Testis (tissue), 2 donors: ENCODE measurements at regions not wholly inside any gene's neighbourhood (a gene's known extent, or its start where the extent isn't known, plus 50 kb on each side); places are given as distances from the start of the nearest gene placed in this dataset.

Source experiments
- DNase-seq: peaks from one replicate; pipeline ENCODE4 v3.0.0-alpha.2; 2019
- H3K27ac ChIP-seq, 2 donors: fragments of 200-600 bp; sonication (generic); one replicate each; pipeline ENCODE4 v1.5.1; 2019
- H3K27me3 ChIP-seq: fragments of 200-600 bp; sonication (generic); one replicate; pipeline ENCODE4 v1.5.1; 2019
- H3K36me3 ChIP-seq: fragments of 200-600 bp; sonication (generic); one replicate; pipeline ENCODE4 v1.5.1; 2017; ENCODE audit warnings: low read depth; ENCODE audit errors: missing control alignments
- H3K4me1 ChIP-seq: fragments of 200-600 bp; sonication (generic); one replicate; pipeline ENCODE4 v1.5.1; 2019
- H3K4me3 ChIP-seq, 2 donors: fragments of 200-600 bp; sonication (generic); one replicate each; pipeline ENCODE4 v1.5.1; 2017 to 2019
- H3K9me3 ChIP-seq: fragments of 200-600 bp; sonication (generic); one replicate; pipeline ENCODE4 v1.5.1; 2017
- POLR2A ChIP-seq: fragments of 450-650 bp; IDR thresholded peaks from one replicate; pipeline ENCODE4 v1.6.1; 2017; ENCODE audit warnings: antibody characterized with exemption, mild to moderate bottlenecking, moderate library complexity
- WGBS, 2 donors: methylation state at CpG; one replicate each; pipeline ENCODE4 v1.1.5; 2018; 5-methylcytosine and 5-hydroxymethylcytosine counted together
- intact Hi-C: fragments of 100-400 bp; cut with DNase I; formaldehyde crosslinking; loops from one replicate; pipeline ENCODE4 v1.15.1; 2023; ENCODE audit warnings: low total_unique reads
- TF ChIP-seq, protein P1 (sequence below), 3 experiments: fragments of 450-650 bp in 2 of 3; fragments of 200-600 bp in 1 of 3; sonication (generic) in 1 of 3; IDR thresholded peaks; one replicate each; pipeline ENCODE4 v1.5.1; 2016 to 2019; ENCODE audit warnings: antibody characterized with exemption in 3 of 3, mild to moderate bottlenecking in 2 of 3, moderate library complexity in 1 of 3

DNA sequence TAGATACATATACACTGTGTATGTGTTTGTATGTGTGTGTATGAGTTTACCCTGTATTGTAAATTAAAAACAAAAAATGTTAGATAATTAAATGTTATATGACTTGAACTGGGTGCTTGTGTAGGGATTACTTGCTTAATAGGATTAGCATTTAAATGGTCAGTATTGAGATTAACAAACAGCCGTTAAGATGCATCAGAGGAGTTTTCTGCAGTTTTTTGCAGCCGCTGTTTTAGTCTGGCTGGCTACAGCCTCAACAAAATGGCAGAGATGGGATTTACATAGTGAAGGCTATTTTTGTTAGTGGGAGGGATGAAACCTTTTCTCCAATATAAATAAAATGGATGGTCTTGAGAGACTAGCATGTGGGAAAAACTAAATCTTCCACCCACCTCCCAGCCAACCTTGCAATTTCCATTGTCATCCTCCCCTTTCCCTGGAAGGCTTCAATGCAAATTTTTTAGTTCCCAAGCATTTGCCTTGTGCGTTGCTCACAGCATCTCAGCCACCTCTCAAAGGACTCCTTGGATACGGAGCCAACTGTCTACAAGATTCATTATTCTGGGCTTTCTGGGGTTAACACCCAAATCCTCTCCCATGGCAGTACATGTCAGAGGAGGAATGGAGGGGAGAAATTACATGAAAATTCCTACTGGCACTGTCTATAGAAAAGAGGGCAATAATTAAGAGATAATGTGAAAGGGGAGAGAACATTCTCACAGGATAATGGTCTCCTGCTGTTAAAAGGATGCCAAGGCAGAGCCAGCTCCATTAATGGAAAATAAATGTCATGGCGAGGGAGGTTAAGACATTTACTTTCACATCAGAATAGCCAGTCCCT is 351.9 kb downstream of the CDH2 start:
- H3K4me1 ChIP-seq, result no peaks in the 10 kb centered on the region
- H3K9me3 ChIP-seq, result no peaks in the 10 kb centered on the region
- H3K27ac ChIP-seq, result no peak overlapping the region
- DNase-seq, result no peak
- 71 to 77% methylated on average over 5 of the region's 5 CpGs for WGBS, 2 donors
- H3K4me3 ChIP-seq, result no peak overlapping the region
- no peaks in the 10 kb centered on the region for H3K36me3 ChIP-seq
- TF ChIP-seq POLR2A, result no peak
- TF ChIP-seq, protein P1, sequence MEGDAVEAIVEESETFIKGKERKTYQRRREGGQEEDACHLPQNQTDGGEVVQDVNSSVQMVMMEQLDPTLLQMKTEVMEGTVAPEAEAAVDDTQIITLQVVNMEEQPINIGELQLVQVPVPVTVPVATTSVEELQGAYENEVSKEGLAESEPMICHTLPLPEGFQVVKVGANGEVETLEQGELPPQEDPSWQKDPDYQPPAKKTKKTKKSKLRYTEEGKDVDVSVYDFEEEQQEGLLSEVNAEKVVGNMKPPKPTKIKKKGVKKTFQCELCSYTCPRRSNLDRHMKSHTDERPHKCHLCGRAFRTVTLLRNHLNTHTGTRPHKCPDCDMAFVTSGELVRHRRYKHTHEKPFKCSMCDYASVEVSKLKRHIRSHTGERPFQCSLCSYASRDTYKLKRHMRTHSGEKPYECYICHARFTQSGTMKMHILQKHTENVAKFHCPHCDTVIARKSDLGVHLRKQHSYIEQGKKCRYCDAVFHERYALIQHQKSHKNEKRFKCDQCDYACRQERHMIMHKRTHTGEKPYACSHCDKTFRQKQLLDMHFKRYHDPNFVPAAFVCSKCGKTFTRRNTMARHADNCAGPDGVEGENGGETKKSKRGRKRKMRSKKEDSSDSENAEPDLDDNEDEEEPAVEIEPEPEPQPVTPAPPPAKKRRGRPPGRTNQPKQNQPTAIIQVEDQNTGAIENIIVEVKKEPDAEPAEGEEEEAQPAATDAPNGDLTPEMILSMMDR (IDR thresholded peaks at IDR 0.05), result no peak
- H3K27me3 ChIP-seq, result no peaks in the 10 kb centered on the region
- intact Hi-C loops, result no loop called here

DNA sequence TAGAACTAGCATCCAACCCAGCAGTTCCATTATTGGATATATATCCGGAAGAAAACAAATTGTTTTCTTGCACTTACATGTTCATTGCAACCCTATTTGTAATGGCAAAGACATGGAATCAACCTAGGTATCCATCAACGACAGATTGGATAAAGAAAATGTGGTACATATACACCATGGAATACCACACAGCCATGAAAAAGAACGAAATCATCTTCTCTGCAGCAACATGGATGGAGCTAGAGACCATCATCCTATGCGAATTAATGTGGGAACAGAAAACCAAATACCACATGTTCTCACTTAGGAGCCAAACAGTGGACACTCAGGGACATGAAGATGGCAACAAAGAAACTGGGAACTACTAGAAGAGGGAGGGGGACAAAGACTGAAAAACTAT is 352.7 kb downstream of the CDH2 start:
- intact Hi-C loops, result no loop called here
- Histone ChIP-seq H3K36me3 (no peaks in the 10 kb centered on the region), H3K4me1 (no peaks in the 10 kb centered on the region), H3K4me3 (no peak overlapping the region), H3K9me3 (no peaks in the 10 kb centered on the region), H3K27ac (no peak overlapping the region), H3K27me3 (no peaks in the 10 kb centered on the region)
- WGBS, 2 donors, result 89 to 93% methylated on average over 4 of the region's 4 CpGs
- TF ChIP-seq, protein P1 (IDR thresholded peaks at IDR 0.05), result no peak
- TF ChIP-seq POLR2A, result no peak
- DNase-seq, result no peak

DNA sequence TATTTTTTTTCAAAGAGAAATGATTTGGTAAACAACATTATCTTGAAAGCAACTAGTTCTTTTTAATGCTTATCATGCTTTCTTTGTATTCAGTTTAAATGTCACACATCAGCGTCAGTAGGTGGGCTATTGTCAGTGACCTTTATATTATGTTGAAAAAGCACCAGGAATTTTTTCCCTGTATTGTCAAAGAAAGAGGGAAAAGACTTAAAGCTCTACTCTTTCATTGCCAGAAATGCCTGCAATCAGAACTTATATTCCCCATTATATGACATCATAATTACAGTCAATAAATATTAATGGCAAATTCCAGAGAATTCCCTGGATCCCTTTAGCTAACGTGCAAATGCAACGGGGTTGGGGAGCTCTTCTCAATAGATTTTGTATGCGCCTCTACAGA is 353.9 kb downstream of the CDH2 start:
- Histone ChIP-seq H3K4me1 (no peaks in the 10 kb centered on the region), H3K4me3 (no peak overlapping the region), H3K9me3 (no peaks in the 10 kb centered on the region), H3K36me3 (no peaks in the 10 kb centered on the region), H3K27me3 (no peaks in the 10 kb centered on the region), H3K27ac (no peak overlapping the region)
- intact Hi-C loops, result no loop called here
- 85 to 87% methylated on average over 4 of the region's 4 CpGs for WGBS, 2 donors
- no peak for TF ChIP-seq POLR2A
- TF ChIP-seq, protein P1 (IDR thresholded peaks at IDR 0.05), result no peak
- no peak for DNase-seq

DNA sequence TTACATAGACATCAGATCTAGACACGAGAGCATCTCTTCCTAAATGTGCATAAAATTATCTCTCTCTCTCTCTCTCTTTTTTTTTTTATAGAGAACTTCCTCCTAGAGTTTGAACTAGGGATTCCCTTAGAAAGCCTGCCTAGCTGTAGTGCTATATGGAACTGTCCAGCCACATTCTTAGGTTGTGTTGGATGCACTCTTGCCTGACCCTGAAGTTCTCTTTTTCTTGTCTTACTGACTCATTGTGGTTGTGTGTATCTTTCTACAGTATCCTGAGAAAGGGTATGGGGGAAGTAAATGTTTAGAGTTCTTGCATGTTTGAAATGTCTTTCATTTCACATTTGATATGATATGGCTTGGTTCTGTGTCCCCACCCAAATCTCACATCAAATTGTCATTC is 368.2 kb downstream of the CDH2 start:
- no peaks in the 10 kb centered on the region for H3K4me1 ChIP-seq
- no peaks in the 10 kb centered on the region for H3K27me3 ChIP-seq
- H3K36me3 ChIP-seq, result no peaks in the 10 kb centered on the region
- no peak overlapping the region for H3K27ac ChIP-seq
- TF ChIP-seq, protein P1 (IDR thresholded peaks at IDR 0.05), result no peak
- no peak for TF ChIP-seq POLR2A
- intact Hi-C loops, result no loop called here
- no peak overlapping the region for H3K4me3 ChIP-seq
- no peak for DNase-seq
- 61 to 65% methylated on average over 1 of the region's 1 CpG for WGBS, 2 donors
- no peaks in the 10 kb centered on the region for H3K9me3 ChIP-seq

DNA sequence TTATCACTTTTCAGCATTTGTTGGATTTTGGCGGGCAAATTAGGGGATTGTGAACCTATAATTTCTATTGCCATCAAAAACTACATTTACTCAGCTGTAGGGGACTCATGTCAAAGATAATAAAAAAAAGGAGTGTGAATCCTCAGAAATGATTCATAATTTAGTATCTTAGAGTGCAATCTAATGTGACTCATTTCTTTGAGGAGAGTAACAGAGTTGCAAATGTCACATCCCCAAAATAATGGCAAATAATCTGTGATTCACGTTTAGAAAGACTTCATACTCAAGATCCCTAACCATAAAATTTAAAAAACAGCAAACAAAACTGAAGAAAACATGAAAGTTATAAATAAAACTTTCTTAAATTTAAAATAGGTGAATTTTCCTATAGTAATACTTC is 373.0 kb downstream of the CDH2 start:
- 72 to 84% methylated on average over 2 of the region's 2 CpGs for WGBS, 2 donors
- H3K27me3 ChIP-seq, result no peaks in the 10 kb centered on the region
- H3K27ac ChIP-seq, result no peak overlapping the region
- H3K4me3 ChIP-seq, result no peak overlapping the region
- H3K9me3 ChIP-seq, result no peaks in the 10 kb centered on the region
- intact Hi-C loops, result no loop called here
- H3K36me3 ChIP-seq, result no peaks in the 10 kb centered on the region
- DNase-seq, result no peak
- H3K4me1 ChIP-seq, result no peaks in the 10 kb centered on the region
- TF ChIP-seq, protein P1 (IDR thresholded peaks at IDR 0.05), result no peak
- TF ChIP-seq POLR2A, result no peak
